A549 (cell line): ENCODE measurements at regions not wholly inside any gene's neighbourhood (a gene's known extent, or its start where the extent isn't known, plus 50 kb on each side); places are given as distances from the start of the nearest gene placed in this dataset.

ENCODE experiments used
- CEBPB ChIP-seq, 2 experiments: fragments of >200 bp in 1 of 2; sonication (Bioruptor Twin) in 1 of 2; formaldehyde crosslinking in 1 of 2; IDR thresholded peaks; 2 replicates each; pipeline ENCODE4 v1.6.1; 2012 to 2016
- CTCF ChIP-seq: fragments of >200 bp; sonication (Bioruptor Twin); formaldehyde crosslinking; IDR thresholded peaks from 3 replicates; pipeline ENCODE4 v1.5.1; 2016
- ELK1 ChIP-seq: fragments of 150-350 bp; IDR thresholded peaks from 2 replicates; pipeline ENCODE4 v1.6.1; 2014; ENCODE audit warnings: low read depth, mild to moderate bottlenecking, low read length
- RAD21 ChIP-seq, 2 experiments: fragments of >200 bp in 1 of 2; sonication (Bioruptor Twin) in 1 of 2; formaldehyde crosslinking in 1 of 2; IDR thresholded peaks in 1 of 2; conservative IDR thresholded peaks in 1 of 2; 2 replicates in 1 of 2; 3 replicates in 1 of 2; pipeline ENCODE4 v1.6.1; 2012 to 2018; ENCODE audit warnings: inconsistent platforms in 1 of 2
- RARB ChIP-seq: fragments of 250-450 bp; sonication (Bioruptor Pico); IDR thresholded peaks from 2 replicates; pipeline ENCODE4 v1.8.0; 2021; ENCODE audit warnings: mild to moderate bottlenecking, moderate library complexity
- USF2 ChIP-seq: fragments of 450-650 bp; IDR thresholded peaks from 2 replicates; pipeline ENCODE4 v1.6.1; 2014; ENCODE audit warnings: antibody characterized with exemption

GRCh38 chr3:174524203-174524602 is 334.9 kb upstream of the NAALADL2 start:
- TF ChIP-seq CEBPB (IDR thresholded peaks at IDR 0.05) (no peak), ELK1 (no peak), CTCF (no peak), RARB (CRISPR knock-in tag) (no peak), RAD21 (conservative IDR thresholded peaks at IDR 0.05 in 1 of 2, IDR thresholded peaks at IDR 0.05 in 1 of 2) (no peak), USF2 (no peak)
